Lower leg skin (tissue), 3 donors: ENCODE measurements at regions not wholly inside any gene's neighbourhood (a gene's known extent, or its start where the extent isn't known, plus 50 kb on each side); places are given as distances from the start of the nearest gene placed in this dataset.

Experiments used
- POLR2A ChIP-seq, 2 donors: fragments of 450-650 bp; IDR thresholded peaks; one replicate each; pipeline ENCODE4 v1.6.1; 2016 to 2017; ENCODE audit warnings: antibody characterized with exemption in 2 of 2, mild to moderate bottlenecking in 1 of 2, moderate library complexity in 1 of 2
- TF ChIP-seq, protein P1 (sequence below), 3 donors: fragments of 450-650 bp; IDR thresholded peaks; one replicate each; pipeline ENCODE4 v1.5.1; 2016; ENCODE audit warnings: antibody characterized with exemption in 3 of 3, mild to moderate bottlenecking in 3 of 3, moderate library complexity in 2 of 3

DNA sequence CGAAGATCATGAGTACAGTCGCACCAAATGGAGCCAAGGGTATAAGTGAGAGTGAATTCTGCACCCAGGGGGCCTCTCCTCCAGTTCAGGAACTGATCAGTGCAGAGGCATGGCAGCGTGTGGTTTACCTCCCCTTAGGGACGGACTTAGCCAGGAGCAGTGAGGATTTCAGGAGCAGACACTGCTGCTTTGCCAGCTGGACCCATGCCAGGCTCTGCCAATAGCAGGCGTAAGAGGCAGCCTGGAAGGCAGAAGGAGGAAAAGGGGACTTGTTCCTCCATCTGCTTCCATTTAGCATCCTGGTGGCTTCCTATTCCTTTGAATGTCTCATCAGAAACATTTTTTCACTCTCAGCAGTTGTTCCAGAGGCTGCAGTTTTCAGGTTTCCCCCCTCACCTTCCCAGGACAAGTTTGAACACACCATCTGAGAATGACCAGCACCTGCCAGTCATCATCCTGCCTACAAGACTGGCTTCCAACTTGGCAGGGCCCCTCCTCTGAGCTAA, 137.0 kb upstream of the LMNTD1 start:
- TF ChIP-seq, protein P1, sequence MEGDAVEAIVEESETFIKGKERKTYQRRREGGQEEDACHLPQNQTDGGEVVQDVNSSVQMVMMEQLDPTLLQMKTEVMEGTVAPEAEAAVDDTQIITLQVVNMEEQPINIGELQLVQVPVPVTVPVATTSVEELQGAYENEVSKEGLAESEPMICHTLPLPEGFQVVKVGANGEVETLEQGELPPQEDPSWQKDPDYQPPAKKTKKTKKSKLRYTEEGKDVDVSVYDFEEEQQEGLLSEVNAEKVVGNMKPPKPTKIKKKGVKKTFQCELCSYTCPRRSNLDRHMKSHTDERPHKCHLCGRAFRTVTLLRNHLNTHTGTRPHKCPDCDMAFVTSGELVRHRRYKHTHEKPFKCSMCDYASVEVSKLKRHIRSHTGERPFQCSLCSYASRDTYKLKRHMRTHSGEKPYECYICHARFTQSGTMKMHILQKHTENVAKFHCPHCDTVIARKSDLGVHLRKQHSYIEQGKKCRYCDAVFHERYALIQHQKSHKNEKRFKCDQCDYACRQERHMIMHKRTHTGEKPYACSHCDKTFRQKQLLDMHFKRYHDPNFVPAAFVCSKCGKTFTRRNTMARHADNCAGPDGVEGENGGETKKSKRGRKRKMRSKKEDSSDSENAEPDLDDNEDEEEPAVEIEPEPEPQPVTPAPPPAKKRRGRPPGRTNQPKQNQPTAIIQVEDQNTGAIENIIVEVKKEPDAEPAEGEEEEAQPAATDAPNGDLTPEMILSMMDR (IDR thresholded peaks at IDR 0.05), result no peak
- TF ChIP-seq POLR2A (IDR thresholded peaks at IDR 0.05), result no peak
